D341Med (cell line): ENCODE measurements at regions not wholly inside any gene's neighbourhood (a gene's known extent, or its start where the extent isn't known, plus 50 kb on each side); places are given as distances from the start of the nearest gene placed in this dataset.
"Not testable (repeated sequence)": the region's sequence is repeated elsewhere in the genome, so short reads cannot be mapped to it uniquely, and the experiment has no call there.

Experiments
- DNase-seq: peaks from one replicate; pipeline ENCODE4 v3.0.0; 2012; ENCODE audit warnings: low spot score

- no peak for DNase-seq
Observed at GRCh38 chr10:78458983-78459638, 425.4 kb downstream of the RPS24 start.

GRCh38 chr10:78459639-78460037 is 426.0 kb downstream of the RPS24 start:
- no peak for DNase-seq

- DNase-seq: no peak
Observed at GRCh38 chr10:78460204-78460603, 426.5 kb downstream of the RPS24 start.

GRCh38 chr10:78461333-78461732 is 427.7 kb downstream of the RPS24 start:
- no peak for DNase-seq

GRCh38 chr10:78462176-78462575 is 428.5 kb downstream of the RPS24 start:
- DNase-seq: no peak

- no peak for DNase-seq
Observed at GRCh38 chr10:78462726-78463228, 429.1 kb downstream of the RPS24 start.

GRCh38 chr10:78464118-78464855 is 430.6 kb downstream of the RPS24 start:
- no peak for DNase-seq

GRCh38 chr10:78464856-78465267 is 431.2 kb downstream of the RPS24 start:
- DNase-seq: no peak

- no peak for DNase-seq
Observed at GRCh38 chr10:78465431-78465830, 431.8 kb downstream of the RPS24 start.

GRCh38 chr10:78467496-78468106 is 433.9 kb downstream of the RPS24 start:
- DNase-seq: no peak

GRCh38 chr10:78468731-78469130 is 435.1 kb downstream of the RPS24 start:
- not testable (repeated sequence) for DNase-seq

GRCh38 chr10:78470267-78471103 is 436.8 kb downstream of the RPS24 start:
- DNase-seq: no peak

GRCh38 chr10:78471326-78471722 is 437.7 kb downstream of the RPS24 start:
- no peak for DNase-seq

- DNase-seq: no peak
Observed at GRCh38 chr10:78471723-78472550, 438.3 kb downstream of the RPS24 start.

GRCh38 chr10:78472551-78472890 is 438.9 kb downstream of the RPS24 start:
- no peak for DNase-seq

GRCh38 chr10:78473006-78473405 is 439.3 kb downstream of the RPS24 start:
- DNase-seq: no peak

- no peak for DNase-seq
Observed at GRCh38 chr10:78474743-78475142, 441.1 kb downstream of the RPS24 start.

- DNase-seq: no peak
Observed at GRCh38 chr10:78475437-78475836, 441.8 kb downstream of the RPS24 start.

GRCh38 chr10:78476156-78476555 is 442.5 kb downstream of the RPS24 start:
- no peak for DNase-seq

GRCh38 chr10:78476844-78477243 is 443.2 kb downstream of the RPS24 start:
- DNase-seq: no peak

- no peak for DNase-seq
Observed at GRCh38 chr10:78478919-78479318, 445.3 kb downstream of the RPS24 start.
